ENCODE measurements at regions not wholly inside any gene's neighbourhood (a gene's known extent, or its start where the extent isn't known, plus 50 kb on each side); places are given as distances from the start of the nearest gene placed in this dataset.

DNA sequence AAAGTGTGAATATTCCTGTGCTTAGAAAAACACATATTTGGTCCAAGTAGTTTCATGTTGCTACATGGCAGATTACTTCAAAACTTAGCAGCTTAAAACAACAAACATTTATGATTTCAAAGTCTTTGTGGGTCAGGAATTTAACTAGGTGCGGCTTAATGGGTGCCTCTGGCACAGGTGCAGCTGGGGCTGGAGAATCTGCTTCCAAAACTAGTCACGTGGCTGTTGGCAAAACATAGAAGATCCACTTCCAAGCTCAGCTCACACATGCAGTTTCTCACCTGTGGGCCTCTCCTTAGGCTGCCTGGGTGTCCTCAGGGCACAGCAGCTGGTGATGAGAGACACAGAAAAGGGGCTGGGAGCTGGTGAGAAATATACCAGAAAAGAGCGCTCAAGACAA lies 263.4 kb downstream of the TTLL7 start:
- Mint-ChIP-seq H3K27ac (ENCODE audit: unreplicated experiment) (no peak overlapping the region), H3K36me3 (ENCODE audit: insufficient read depth, unreplicated experiment) (no peaks in the 10 kb centered on the region), H3K9me3 (ENCODE audit: low read depth, unreplicated experiment) (no peaks in the 10 kb centered on the region), H3K4me1 (ENCODE audit: low read depth, unreplicated experiment) (no peaks in the 10 kb centered on the region), H3K27me3 (ENCODE audit: unreplicated experiment) (no peaks in the 10 kb centered on the region), H3K4me3 (ENCODE audit: low read depth, unreplicated experiment) (no peak overlapping the region)
- CTCF ChIA-PET = no interaction called here
- no TSS peak for BruUV-seq (replicated peaks)
- DNase-seq = no peak
- TF ChIP-seq, protein P1, sequence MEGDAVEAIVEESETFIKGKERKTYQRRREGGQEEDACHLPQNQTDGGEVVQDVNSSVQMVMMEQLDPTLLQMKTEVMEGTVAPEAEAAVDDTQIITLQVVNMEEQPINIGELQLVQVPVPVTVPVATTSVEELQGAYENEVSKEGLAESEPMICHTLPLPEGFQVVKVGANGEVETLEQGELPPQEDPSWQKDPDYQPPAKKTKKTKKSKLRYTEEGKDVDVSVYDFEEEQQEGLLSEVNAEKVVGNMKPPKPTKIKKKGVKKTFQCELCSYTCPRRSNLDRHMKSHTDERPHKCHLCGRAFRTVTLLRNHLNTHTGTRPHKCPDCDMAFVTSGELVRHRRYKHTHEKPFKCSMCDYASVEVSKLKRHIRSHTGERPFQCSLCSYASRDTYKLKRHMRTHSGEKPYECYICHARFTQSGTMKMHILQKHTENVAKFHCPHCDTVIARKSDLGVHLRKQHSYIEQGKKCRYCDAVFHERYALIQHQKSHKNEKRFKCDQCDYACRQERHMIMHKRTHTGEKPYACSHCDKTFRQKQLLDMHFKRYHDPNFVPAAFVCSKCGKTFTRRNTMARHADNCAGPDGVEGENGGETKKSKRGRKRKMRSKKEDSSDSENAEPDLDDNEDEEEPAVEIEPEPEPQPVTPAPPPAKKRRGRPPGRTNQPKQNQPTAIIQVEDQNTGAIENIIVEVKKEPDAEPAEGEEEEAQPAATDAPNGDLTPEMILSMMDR (IDR thresholded peaks at IDR 0.05; ENCODE audit: unreplicated experiment) = no peak
- intact Hi-C loops (cut with micrococcal nuclease; ENCODE audit: unreplicated experiment) = no loop called here

DNA sequence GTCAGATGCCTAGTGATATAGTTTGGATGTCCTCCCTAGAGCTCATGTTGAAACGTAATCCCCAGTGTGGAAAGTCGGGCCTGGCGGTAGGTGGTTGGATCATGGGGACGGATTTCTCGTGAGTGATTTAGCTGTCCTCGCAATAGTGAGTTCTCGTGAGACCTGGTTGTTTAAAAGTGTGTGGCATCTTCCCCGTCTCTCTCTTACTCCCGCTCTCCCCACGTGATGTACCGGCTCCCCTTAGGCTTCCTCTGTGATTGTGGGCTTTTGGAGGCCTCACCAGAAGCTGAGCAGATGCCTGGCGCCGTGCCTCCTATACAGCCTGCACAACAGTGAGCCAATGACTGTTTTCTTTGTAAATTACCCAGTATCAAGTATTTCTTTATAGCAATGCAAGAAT lies 264.5 kb downstream of the TTLL7 start:
- Mint-ChIP-seq H3K4me1 (ENCODE audit: low read depth, unreplicated experiment) (no peaks in the 10 kb centered on the region), H3K4me3 (ENCODE audit: low read depth, unreplicated experiment) (no peak overlapping the region), H3K27ac (ENCODE audit: unreplicated experiment) (no peak overlapping the region), H3K9me3 (ENCODE audit: low read depth, unreplicated experiment) (no peaks in the 10 kb centered on the region), H3K36me3 (ENCODE audit: insufficient read depth, unreplicated experiment) (no peaks in the 10 kb centered on the region), H3K27me3 (ENCODE audit: unreplicated experiment) (no peaks in the 10 kb centered on the region)
- CTCF ChIA-PET = no interaction called here
- no TSS peak for BruUV-seq (replicated peaks)
- no peak for DNase-seq
- TF ChIP-seq, protein P1 (IDR thresholded peaks at IDR 0.05; ENCODE audit: unreplicated experiment) = no peak
- intact Hi-C loops (cut with micrococcal nuclease; ENCODE audit: unreplicated experiment) = no loop called here

GRCh38 chr1:83725735-83726360 lies 273.1 kb downstream of the TTLL7 start:
- TF ChIP-seq, protein P1 (IDR thresholded peaks at IDR 0.05; ENCODE audit: unreplicated experiment) = no peak
- no peak for DNase-seq
- no TSS peak for BruUV-seq (replicated peaks)
- Mint-ChIP-seq H3K4me1 (ENCODE audit: low read depth, unreplicated experiment) (no peaks in the 10 kb centered on the region), H3K36me3 (ENCODE audit: insufficient read depth, unreplicated experiment) (no peaks in the 10 kb centered on the region), H3K4me3 (ENCODE audit: low read depth, unreplicated experiment) (no peak overlapping the region), H3K9me3 (ENCODE audit: low read depth, unreplicated experiment) (no peaks in the 10 kb centered on the region), H3K27ac (ENCODE audit: unreplicated experiment) (no peak overlapping the region), H3K27me3 (ENCODE audit: unreplicated experiment) (no peaks in the 10 kb centered on the region)
- CTCF ChIA-PET = no interaction called here
- intact Hi-C loops (cut with micrococcal nuclease; ENCODE audit: unreplicated experiment) = no loop called here

GRCh38 chr1:83718338-83718737 lies 280.6 kb downstream of the TTLL7 start:
- DNase-seq = no peak
- intact Hi-C loops (cut with micrococcal nuclease; ENCODE audit: unreplicated experiment) = no loop called here
- H3K4me3 Mint-ChIP-seq (ENCODE audit: low read depth, unreplicated experiment) = no peak overlapping the region
- H3K4me1 Mint-ChIP-seq (ENCODE audit: low read depth, unreplicated experiment) = no peaks in the 10 kb centered on the region
- H3K27me3 Mint-ChIP-seq (ENCODE audit: unreplicated experiment) = peaks cover 13% of the 10 kb centered on the region
- H3K36me3 Mint-ChIP-seq (ENCODE audit: insufficient read depth, unreplicated experiment) = no peaks in the 10 kb centered on the region
- TF ChIP-seq, protein P1 (IDR thresholded peaks at IDR 0.05; ENCODE audit: unreplicated experiment) = no peak
- CTCF ChIA-PET = interaction anchor here (1.2 kb wide), 1 partner anchor 20 kb away, joined by 4 read pairs; no protein-coding TSS in a partner anchor
- BruUV-seq (replicated peaks) = no TSS peak
- no peak overlapping the region for H3K27ac Mint-ChIP-seq (ENCODE audit: unreplicated experiment)
- H3K9me3 Mint-ChIP-seq (ENCODE audit: low read depth, unreplicated experiment) = no peaks in the 10 kb centered on the region
